Liver (tissue), 8 donors: ENCODE measurements at regions not wholly inside any gene's neighbourhood (a gene's known extent, or its start where the extent isn't known, plus 50 kb on each side); places are given as distances from the start of the nearest gene placed in this dataset.

Experiments
- DNase-seq: peaks from one replicate; pipeline ENCODE4 v3.0.0-alpha.2; 2017; ENCODE audit warnings: low spot score
- H3K27ac ChIP-seq, 2 donors: one replicate each; pipeline ENCODE4 v1.7.0; 2013; ENCODE audit warnings: inconsistent platforms in 2 of 2, low read length in 2 of 2, control low read depth in 1 of 2, low read depth in 1 of 2, mild to moderate bottlenecking in 1 of 2
- H3K27me3 ChIP-seq, 4 donors: one replicate each; pipeline versions ENCODE4 v1.6.1 to v1.7.0; 2013; ENCODE audit warnings: low read length in 3 of 4, inconsistent platforms in 1 of 4, mild to moderate bottlenecking in 1 of 4, moderate library complexity in 1 of 4; ENCODE audit not compliant: control insufficient read depth in 4 of 4, insufficient read depth in 4 of 4
- H3K36me3 ChIP-seq, 4 donors: one replicate each; pipeline versions ENCODE4 v1.6.1 to v1.7.0; 2013; ENCODE audit warnings: low read length in 3 of 4, mild to moderate bottlenecking in 3 of 4, low read depth in 1 of 4, moderate library complexity in 1 of 4; ENCODE audit not compliant: control insufficient read depth in 4 of 4, insufficient read depth in 3 of 4
- H3K4me1 ChIP-seq, 4 donors: one replicate each; pipeline versions ENCODE4 v1.6.1 to v1.7.0; 2013; ENCODE audit warnings: low read length in 3 of 4, mild to moderate bottlenecking in 3 of 4, moderate library complexity in 1 of 4; ENCODE audit not compliant: control insufficient read depth in 4 of 4, insufficient read depth in 4 of 4
- H3K4me3 ChIP-seq, 3 donors: one replicate each; pipeline versions ENCODE4 v1.6.1 to v1.7.0; 2013; ENCODE audit warnings: low read length in 3 of 3, control low read depth in 1 of 3, low read depth in 1 of 3, mild to moderate bottlenecking in 1 of 3
- H3K9ac ChIP-seq, 2 donors: one replicate each; pipeline ENCODE4 v1.7.0; 2013; ENCODE audit warnings: low read length in 2 of 2, mild to moderate bottlenecking in 2 of 2, moderate library complexity in 2 of 2, control low read depth in 1 of 2, low read depth in 1 of 2
- H3K9me3 ChIP-seq, 4 donors: one replicate each; pipeline versions ENCODE4 v1.6.1 to v1.7.0; 2013; ENCODE audit warnings: low read length in 3 of 4; ENCODE audit not compliant: control insufficient read depth in 4 of 4
- EGR1 ChIP-seq, 2 donors: IDR thresholded peaks; 2 replicates each; pipeline ENCODE4 v1.6.1; 2016 to 2018; ENCODE audit warnings: antibody characterized with exemption in 2 of 2, low read depth in 2 of 2
- FOXA2 ChIP-seq: IDR thresholded peaks from 2 replicates; pipeline ENCODE4 v1.6.1; 2016; ENCODE audit warnings: antibody characterized with exemption
- GABPA ChIP-seq, 2 donors: IDR thresholded peaks in 1 of 2; conservative IDR thresholded peaks in 1 of 2; 2 replicates each; pipeline ENCODE4 v1.6.1; 2016; ENCODE audit warnings: antibody characterized with exemption in 2 of 2, mild to moderate bottlenecking in 1 of 2, moderate library complexity in 1 of 2
- HNF4A ChIP-seq, 2 donors: conservative IDR thresholded peaks; 2 replicates each; pipeline ENCODE4 v1.6.1; 2016; ENCODE audit warnings: antibody characterized with exemption in 2 of 2, mild to moderate bottlenecking in 2 of 2
- JUND ChIP-seq, 2 donors: IDR thresholded peaks; 2 replicates each; pipeline ENCODE4 v1.6.1; 2016; ENCODE audit warnings: antibody characterized with exemption in 2 of 2
- NR2F2 ChIP-seq: IDR thresholded peaks from 2 replicates; pipeline ENCODE4 v1.6.1; 2016; ENCODE audit warnings: antibody characterized with exemption
- REST ChIP-seq: IDR thresholded peaks from 2 replicates; pipeline ENCODE4 v1.6.1; 2016; ENCODE audit warnings: antibody characterized with exemption, mild to moderate bottlenecking
- RXRA ChIP-seq, 2 donors: IDR thresholded peaks; 2 replicates each; pipeline ENCODE4 v1.6.1; 2017 to 2018; ENCODE audit warnings: antibody characterized with exemption in 2 of 2, mild to moderate bottlenecking in 1 of 2
- SP1 ChIP-seq: IDR thresholded peaks from 2 replicates; pipeline ENCODE4 v1.6.1; 2018; ENCODE audit warnings: antibody characterized with exemption, mild to moderate bottlenecking
- TAF1 ChIP-seq: conservative IDR thresholded peaks from 2 replicates; pipeline ENCODE4 v1.6.1; 2016; ENCODE audit warnings: antibody characterized with exemption, mild to moderate bottlenecking
- YY1 ChIP-seq: IDR thresholded peaks from 2 replicates; pipeline ENCODE4 v1.6.1; 2016; ENCODE audit warnings: antibody characterized with exemption, mild to moderate bottlenecking
- ZBTB33 ChIP-seq: IDR thresholded peaks from 2 replicates; pipeline ENCODE4 v1.6.1; 2016; ENCODE audit warnings: antibody characterized with exemption
- WGBS: extraction: QIAGEN DNeasy Blood & Tissue Kit; methylation state at CpG from one replicate; pipeline ENCODE4 v1.1.7; 2013; 5-methylcytosine and 5-hydroxymethylcytosine counted together
- TF ChIP-seq, protein P1 (sequence below): fragments of 150-350 bp; IDR thresholded peaks from 2 replicates; pipeline ENCODE4 v1.5.1; 2017; ENCODE audit warnings: improper control_type of control experiment, low read depth, low read length; ENCODE audit not compliant: missing input control
- TF ChIP-seq, protein P2 (sequence below): IDR thresholded peaks from 2 replicates; pipeline ENCODE4 v1.6.1; 2016; ENCODE audit warnings: antibody characterized with exemption
- TF ChIP-seq, protein P3 (sequence below): IDR thresholded peaks from 2 replicates; pipeline ENCODE4 v1.6.1; 2016; ENCODE audit warnings: antibody characterized with exemption
- donor health status: healthy.
- donor health status: healthy.
- donor health status: healthy.
- donor health status: healthy.
- donor health status: healthy.

DNA sequence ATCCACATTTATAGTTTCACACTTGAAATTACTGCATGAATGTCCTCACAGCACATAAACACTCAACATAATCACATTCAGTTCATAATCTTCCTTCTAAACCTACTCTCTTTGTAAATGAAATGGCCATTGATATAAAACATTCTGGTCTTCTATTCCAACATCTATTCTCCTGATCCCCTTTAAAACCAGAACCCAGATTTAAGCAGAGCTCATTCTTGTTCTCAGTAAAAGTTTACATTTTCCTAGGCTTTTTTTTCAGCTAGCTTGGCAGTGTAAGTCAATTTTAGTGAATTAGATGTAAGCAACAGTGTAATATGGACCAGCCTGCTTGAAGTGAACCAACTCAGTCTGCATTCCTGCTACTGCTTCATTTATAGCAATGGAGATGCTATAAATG is 460.7 kb upstream of the RGS18 start (continued):
- TF ChIP-seq ZBTB33 (no peak), HNF4A (conservative IDR thresholded peaks at IDR 0.05) (no peak), JUND (IDR thresholded peaks at IDR 0.05) (no peak)

DNA sequence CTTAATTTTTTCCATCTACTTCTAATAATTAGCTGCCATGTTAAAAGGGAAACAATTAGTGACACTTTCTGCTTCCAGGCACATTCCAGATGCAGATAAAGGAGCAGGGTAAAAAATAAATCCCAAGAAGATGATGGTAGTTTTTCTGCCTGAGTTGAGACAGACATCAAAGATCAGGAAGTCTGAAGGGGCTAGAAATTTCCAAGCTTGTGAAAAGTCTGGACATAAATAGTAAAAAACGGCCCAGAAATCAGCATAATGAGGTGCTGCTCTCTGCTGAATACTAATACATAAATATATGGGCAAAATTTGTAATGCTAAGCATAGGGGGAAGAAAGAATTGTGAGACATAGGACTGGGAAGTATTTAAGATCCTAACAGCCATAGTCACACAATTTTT is 460.0 kb upstream of the RGS18 start:
- H3K9me3 ChIP-seq: no peaks in the 10 kb centered on the region
- no peaks in the 10 kb centered on the region for H3K36me3 ChIP-seq
- TF ChIP-seq, protein P1, sequence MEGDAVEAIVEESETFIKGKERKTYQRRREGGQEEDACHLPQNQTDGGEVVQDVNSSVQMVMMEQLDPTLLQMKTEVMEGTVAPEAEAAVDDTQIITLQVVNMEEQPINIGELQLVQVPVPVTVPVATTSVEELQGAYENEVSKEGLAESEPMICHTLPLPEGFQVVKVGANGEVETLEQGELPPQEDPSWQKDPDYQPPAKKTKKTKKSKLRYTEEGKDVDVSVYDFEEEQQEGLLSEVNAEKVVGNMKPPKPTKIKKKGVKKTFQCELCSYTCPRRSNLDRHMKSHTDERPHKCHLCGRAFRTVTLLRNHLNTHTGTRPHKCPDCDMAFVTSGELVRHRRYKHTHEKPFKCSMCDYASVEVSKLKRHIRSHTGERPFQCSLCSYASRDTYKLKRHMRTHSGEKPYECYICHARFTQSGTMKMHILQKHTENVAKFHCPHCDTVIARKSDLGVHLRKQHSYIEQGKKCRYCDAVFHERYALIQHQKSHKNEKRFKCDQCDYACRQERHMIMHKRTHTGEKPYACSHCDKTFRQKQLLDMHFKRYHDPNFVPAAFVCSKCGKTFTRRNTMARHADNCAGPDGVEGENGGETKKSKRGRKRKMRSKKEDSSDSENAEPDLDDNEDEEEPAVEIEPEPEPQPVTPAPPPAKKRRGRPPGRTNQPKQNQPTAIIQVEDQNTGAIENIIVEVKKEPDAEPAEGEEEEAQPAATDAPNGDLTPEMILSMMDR: no peak
- TF ChIP-seq JUND (IDR thresholded peaks at IDR 0.05) (no peak), HNF4A (conservative IDR thresholded peaks at IDR 0.05) (no peak), EGR1 (IDR thresholded peaks at IDR 0.05; ENCODE audit: low read depth in 2 of 2) (no peak), TAF1 (no peak), ZBTB33 (no peak), SP1 (no peak), NR2F2 (no peak), FOXA2 (no peak), RXRA (IDR thresholded peaks at IDR 0.05) (no peak), REST (no peak), YY1 (no peak), GABPA (IDR thresholded peaks at IDR 0.05 in 1 of 2, conservative IDR thresholded peaks at IDR 0.05 in 1 of 2) (no peak)
- TF ChIP-seq, protein P2, sequence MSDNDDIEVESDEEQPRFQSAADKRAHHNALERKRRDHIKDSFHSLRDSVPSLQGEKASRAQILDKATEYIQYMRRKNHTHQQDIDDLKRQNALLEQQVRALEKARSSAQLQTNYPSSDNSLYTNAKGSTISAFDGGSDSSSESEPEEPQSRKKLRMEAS: no peak
- TF ChIP-seq, protein P3, sequence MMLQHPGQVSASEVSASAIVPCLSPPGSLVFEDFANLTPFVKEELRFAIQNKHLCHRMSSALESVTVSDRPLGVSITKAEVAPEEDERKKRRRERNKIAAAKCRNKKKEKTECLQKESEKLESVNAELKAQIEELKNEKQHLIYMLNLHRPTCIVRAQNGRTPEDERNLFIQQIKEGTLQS: no peak
- H3K27ac ChIP-seq: no peak overlapping the region
- no peak overlapping the region for H3K9ac ChIP-seq
- no peak overlapping the region for H3K4me3 ChIP-seq
- 19% methylated on average over 1 of the region's 1 CpG for WGBS
- H3K4me1 ChIP-seq: no peaks in the 10 kb centered on the region
- no peaks in the 10 kb centered on the region for H3K27me3 ChIP-seq
- no peak for DNase-seq
